HG02970 (cell line): ENCODE measurements at regions not wholly inside any gene's neighbourhood (a gene's known extent, or its start where the extent isn't known, plus 50 kb on each side); places are given as distances from the start of the nearest gene placed in this dataset.

Source experiments
- ATAC-seq: cut with Tn5 transposase; IDR thresholded peaks from one replicate; pipeline ENCODE4 v1.9.1; 2021; ENCODE audit warnings: mild to moderate bottlenecking, moderate library complexity, moderate number of reproducible peaks; ENCODE audit not compliant: unreplicated experiment, low FRiP score

DNA sequence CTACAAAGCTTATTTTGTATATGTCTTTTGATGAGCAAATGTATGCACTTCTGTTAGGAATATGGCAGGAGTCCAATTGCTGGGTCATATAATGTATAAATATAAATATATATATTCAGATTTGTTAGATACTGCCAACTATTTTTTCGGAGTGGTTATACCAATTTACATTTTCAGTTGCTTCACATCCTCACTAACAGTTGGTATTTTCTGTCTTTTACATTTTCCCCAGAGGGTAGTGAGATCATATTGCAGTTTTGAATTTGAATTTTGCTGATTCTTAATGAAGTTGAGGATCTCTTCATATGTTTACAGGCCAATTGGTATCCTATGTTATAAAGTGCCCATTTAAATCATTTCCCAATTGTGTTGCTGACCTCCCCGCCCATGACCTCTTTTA lies 139.0 kb upstream of the KCNMB2 start:
- no peak for ATAC-seq

DNA sequence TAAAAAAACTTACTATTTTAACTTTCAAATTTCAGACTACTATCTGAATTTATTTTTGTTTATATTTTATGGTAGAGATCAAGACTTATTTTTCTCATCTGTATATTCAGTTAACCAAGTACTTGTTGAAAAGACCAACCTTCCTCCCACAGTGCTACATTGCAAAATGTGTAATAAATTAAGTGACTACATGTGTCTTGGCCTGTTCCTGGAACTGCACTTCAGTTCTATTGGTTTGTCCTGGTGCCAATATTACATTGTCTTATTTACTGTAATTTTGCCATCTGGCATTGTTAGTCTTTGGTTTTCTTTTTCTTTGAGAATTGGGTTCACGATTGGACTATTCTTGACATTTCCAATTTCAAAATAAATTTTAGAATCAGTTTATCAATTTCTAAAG lies 138.4 kb upstream of the KCNMB2 start:
- no peak for ATAC-seq

DNA sequence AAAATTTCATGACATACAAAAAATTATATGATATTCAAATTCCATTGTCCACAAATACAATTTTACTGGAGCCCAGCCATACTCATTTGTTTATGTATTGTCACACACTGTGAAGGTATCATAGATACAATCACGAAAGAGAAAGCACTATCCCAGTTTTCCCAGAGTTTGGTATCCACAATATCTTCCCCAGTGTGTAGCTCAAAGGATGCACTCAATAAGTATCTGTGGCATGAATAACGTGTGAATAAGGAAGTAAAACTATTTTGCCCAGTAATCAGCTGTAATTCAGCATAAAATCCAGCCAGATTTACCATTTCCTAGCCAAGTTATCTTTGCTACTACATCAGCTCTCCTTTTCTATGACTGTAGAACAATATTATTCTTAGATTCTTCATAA lies 131.3 kb upstream of the KCNMB2 start:
- ATAC-seq, result no peak

DNA sequence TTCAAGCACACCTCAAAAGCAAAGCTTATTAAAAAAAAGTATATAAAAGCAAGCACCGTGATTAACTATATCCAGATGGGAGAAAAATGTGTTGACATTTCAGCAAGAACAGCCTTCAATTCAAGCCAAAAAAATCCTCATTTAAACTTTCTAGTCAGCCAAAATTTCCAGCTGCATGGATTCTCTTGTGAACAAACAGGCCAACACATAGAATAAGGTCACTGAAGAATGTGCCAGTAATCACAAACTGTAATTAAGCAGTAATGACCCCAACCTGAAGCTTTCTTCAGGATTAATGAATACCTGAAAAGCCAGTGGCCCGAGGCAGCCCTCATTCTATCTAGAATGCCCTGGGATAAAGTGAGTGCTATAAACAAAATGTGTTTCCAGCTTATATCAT lies 130.7 kb upstream of the KCNMB2 start:
- ATAC-seq, result no peak

DNA sequence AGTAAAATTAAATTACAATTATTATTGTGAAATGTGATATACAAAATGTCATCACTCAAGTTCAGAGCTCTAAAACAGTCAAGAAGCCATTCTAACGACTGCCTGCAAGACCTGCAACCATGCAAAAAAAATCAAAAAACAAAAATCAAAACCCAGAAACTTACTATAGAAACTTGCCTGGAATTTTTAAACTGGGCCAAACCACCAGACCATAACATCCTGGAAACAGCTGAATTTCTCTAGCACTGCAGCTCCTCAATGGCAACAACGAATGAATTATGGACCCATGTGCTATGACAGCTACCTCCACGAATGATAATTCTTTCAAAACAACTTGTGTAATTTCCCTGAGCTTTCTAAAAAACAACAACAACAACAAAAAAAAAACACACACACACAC lies 130.0 kb upstream of the KCNMB2 start:
- ATAC-seq, result no peak

DNA sequence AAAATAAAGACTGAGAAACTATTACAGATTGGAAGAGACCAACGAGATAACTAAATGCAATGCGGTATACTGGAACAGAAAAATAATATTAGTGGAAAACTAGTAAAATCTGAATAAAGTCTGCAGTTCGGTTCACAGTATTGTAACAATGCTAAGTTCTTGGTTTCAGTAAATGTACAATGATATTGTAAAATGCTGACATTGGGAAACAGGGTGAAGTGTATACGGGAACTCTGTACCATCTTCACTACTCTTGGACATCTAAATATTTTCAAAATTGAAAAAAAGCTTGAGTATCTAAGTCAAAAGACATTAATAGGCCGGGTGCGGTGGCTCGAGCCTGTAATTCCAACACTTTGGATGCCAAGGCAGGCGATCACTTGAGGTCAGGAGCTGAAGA lies 120.9 kb upstream of the KCNMB2 start:
- no peak for ATAC-seq

DNA sequence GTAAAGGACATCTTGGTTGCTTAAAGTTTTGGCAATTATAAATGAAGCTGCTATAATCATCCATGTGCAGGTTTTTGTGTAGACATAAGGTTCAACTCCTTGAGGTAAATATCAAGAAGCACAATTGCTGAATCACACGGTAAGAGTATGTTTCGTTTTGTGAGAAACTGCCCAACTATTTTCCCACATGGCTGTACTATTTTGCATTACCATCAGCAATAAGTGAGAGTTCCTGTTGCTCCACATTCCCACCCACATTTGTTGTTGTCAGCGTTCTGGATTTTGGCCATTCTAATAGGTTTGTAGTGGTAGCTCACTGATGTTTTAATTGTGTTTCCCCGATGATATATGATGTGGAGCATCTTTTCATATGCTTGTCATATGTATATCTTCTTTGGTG lies 118.5 kb upstream of the KCNMB2 start:
- no peak for ATAC-seq

DNA sequence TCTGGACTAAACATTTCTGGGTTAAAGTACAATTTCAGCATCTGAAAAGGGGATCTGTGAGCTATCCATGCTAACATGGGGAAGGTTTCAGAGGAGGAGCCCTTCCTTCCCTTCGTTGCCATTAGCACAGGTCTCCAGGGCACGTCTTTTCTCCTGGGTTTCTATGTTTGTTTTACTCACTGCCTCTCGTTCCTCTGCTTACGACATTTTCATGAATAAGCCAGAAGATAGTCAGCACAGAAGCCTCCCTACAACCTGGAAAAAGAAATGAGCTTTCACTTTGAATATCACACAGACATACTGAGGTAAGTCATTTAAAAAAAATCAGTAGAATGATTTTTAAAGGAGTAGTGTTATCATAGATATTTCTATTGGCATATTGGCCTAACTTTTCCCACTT lies 117.2 kb upstream of the KCNMB2 start:
- no peak for ATAC-seq

DNA sequence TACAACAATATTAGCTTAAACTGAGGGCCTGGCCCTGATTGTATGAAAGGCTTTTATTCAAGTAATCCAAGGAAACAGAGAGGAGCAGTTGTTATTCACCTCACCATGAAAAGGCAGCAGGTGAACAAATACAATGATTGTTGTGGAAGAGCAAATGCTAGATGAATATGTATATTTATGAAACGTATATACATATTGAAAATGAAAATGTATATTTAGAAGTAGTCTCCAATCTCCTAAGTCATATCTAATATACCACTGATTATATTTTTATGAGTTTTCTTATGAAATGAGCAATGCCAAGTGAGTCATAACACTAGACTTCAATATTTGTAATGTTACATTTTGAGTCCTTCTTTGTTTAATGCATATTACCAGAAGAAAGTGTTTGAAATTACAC lies 116.2 kb upstream of the KCNMB2 start:
- ATAC-seq, result no peak

DNA sequence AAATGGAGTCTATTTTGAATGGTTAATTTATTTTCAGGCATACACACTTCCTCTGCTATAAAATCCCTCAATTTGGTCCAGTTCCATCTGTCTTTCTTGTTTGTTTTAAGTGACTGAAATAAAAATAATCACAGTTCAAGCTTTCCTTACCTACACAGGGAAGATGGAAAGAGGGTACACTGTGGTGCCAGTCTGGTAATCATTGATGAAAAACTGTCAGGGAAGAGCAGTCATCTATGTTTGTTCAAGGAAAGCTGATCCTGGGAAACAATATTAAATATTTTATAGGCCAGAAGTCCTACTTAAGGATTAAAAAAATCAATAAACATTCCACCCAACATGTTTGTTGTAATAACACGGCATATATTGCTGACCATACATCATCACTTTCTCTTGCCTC lies 115.2 kb upstream of the KCNMB2 start:
- ATAC-seq, result no peak

DNA sequence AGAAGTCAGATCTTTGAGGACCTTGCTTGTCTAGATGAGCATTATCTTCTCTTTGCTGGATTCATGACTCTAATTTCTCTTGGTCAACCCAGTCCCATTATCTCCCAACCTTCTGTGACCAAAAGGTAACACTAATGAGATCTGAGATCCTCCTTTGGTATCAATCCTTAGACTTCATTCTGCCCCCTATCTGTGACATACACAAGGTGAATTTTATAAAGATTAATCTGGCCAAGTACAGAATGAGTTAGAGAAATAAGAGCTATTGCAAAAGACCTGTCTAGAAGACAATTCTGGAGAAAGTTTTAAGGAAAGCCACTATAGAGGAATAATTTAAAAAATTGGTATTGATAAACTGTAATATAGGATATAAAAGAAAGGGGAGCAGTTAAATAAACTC lies 113.8 kb upstream of the KCNMB2 start:
- no peak for ATAC-seq

DNA sequence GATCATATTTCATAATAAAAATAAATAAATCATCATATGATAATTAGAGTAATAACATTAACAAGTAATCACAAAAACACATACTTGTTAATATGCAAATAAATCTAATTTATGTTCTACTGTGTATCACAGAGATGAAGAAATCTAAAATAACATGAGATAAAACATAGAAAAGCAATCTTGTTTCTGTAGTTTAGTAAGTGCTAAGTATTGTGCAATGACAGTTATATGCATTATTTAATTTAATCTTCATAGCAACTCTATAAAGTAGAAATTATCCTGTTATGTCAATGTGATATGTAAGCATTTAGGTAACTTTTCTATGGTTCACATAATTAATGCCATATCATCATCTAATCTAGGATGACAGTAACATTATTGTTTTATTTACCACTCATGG lies 108.2 kb upstream of the KCNMB2 start:
- ATAC-seq, result no peak

DNA sequence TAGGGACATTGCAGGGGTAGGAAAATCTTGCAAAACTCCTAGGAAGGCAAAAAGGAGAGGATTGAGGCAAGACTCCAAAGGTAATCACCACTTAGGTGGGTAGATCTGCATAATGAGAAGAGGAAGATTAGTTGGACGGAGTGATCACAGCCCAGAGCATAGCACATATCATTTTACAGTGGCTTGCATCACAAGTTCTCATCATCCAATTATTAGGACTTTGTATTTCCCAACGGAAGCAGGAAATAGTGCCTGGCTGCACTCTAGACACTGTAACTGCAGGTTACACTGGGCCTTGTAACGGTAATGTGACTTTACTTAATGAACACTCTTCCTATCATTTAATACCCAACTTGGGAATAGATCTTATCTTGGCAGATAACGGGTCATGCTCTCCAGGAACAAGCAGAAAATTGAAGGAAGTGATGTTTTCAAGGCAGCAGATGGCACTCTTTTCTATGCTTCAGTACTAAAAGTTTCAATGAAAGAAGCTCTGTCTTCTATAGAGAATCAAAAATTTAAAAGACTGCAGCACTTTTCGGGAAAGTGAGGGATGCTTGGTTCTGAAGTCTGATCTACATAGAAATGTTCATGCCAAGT lies 101.9 kb upstream of the KCNMB2 start:
- ATAC-seq, result no peak

DNA sequence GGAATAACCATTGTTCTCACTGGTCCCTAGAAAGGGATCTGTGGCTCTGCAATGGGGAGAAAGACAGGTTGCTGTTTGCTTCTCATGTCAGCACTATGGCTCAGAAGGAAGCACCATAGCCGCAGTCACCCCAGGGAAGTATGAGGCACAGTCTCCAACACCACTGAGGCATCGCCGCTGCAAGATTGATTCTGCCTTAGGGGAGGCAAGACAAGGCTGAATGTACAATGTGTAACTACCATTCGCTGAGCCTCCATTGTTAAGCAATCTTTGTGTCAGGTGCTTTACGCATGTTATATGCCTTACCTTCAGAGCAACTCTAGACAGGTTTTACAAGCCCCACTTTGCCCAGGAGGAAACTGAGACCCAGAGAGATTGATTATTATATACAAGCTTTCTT lies 100.7 kb upstream of the KCNMB2 start:
- no peak for ATAC-seq

DNA sequence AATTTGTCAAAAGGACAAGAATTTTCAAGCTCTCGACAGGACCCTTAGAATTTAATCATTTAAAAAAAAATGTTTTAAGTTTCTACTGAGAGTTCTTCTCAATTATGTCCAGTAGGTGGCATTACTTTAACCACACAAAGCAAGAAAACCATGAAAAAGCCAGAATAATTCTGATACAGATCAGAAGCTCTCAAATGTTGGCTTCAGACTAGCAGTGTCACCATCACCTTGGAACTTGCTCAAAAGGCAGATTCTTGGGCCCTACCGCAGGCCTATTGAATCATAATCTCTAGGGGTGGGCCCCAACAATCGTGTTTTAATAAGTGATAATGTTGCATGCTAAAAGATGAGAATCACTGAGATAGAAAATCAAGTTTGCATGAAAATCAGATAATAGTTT lies 99.5 kb upstream of the KCNMB2 start:
- no peak for ATAC-seq

DNA sequence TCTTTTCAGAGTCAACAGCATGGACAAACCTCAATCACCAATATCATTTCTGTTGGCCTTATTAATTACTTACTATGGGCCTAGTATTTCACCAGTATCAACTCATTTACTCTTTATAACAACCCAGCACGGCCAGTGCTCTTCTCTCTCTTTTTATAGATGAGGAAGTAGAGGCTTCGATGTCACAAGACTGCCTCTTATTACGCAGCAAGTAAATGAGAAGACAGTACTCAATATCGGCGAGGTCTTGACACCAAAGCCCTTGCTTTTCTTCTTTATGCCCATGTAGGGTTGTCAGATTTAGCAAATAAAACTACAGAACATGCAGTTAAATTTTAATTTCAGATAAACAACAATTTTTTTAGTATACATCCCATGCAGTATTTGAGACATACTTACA lies 99.0 kb upstream of the KCNMB2 start:
- no peak for ATAC-seq

DNA sequence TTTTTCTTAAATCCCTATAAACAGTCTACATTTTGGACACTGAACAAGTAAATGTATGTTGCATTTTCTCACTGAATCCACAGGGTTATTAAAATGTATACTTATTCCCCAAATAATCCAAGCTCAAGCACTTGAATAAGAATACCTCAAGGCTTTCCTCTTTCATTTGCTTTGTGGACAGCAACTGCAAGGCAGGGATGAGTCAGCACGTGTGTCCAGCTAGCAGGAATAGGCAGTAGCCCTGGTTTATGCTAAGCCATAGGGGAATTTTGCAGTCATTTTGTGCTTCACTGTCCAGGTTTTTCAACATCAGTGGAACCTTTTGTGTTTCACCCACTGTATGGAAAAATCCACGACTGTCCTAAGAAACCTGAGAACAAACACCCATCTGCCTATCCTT lies 96.7 kb upstream of the KCNMB2 start:
- no peak for ATAC-seq

DNA sequence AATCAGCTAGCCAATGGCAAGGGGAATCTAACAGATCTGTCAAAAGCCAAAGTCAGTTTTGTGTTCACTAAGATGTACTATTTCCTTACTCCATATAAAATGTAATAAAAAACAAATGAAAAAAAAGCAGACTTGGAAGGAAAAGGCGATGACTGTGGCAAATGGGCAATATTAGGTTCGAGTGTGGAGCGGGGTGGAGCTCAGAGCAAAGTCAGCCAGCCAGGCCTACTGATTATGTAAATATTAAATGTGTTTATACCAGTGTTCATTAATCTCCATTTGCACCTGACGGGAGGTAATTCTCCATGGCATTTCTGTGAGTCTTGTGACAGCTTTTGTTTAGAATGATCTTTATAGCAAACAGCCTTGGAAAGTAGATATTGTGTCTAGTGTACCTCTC lies 96.2 kb upstream of the KCNMB2 start:
- no peak for ATAC-seq

DNA sequence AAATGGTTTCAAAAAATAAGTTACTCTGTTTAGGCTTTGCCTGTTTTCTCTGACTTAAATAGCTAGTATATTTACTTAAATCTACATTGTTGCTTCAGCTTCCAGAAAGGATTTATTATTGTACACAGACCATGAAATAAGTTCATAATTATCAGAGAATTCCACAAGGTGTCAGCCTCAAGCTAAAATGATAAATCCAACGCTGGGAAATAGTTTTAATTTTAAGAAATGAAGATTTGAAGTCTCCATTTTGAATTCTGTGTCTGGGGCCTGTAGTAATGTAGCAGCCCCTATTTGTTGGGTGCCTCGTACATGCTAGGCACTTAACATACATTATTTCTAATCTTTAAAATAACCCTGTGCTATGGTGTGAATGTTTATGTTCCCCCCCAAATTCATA lies 92.6 kb upstream of the KCNMB2 start:
- no peak for ATAC-seq

DNA sequence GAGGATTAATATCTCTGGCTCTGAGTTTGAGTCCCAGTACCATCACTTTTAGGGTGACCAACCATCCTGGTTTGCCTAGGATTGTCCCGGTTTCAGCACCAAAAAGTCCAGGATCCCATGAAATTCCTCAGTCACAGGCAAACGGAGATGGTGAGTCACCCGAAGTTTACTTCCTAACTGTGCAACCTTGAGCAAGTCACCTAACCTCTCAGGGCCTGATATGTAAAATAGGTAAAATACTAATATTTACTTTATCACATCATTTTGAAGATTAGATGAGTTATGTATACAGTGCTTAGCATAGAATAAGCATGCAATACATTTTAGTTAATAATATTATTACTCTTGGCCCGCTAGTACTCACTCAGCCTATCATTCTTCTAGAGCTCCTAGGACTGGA lies 91.1 kb upstream of the KCNMB2 start:
- no peak for ATAC-seq

DNA sequence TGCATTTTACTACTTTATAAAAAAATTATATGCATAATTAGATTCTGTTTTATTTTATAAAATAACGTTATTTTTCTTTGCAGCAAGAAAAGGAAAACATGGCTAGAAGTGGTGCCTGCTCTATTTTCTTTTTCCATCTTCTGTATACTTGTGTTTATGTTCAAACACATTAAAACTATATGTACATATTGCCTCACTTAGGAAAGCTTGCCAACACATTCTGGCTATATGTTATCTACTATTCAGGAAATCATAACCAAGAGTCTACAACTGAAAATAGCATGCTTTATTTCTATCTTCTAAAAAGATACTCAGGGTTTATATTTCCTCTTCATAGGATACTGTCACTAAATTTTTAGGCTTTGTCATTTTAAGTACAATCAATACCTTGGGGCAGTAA lies 90.2 kb upstream of the KCNMB2 start:
- no peak for ATAC-seq

DNA sequence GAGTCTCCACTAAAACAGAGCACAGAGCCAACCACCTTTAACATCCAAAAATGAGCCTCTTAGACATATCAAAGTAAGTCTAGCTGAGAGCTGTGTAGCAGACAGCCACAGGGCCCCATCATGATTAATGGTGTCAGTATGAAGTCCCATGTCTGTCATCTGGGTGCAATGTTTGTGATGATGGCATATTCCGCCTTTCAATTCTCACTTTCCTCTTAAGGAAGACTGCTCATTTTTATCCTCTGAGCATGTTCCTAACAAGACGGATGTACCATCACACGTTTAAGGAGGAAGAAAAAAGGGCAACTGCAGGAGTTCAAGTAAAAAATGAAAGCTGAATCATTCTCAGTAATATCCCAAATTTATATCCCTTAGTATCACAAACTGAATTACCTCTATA lies 85.8 kb upstream of the KCNMB2 start:
- ATAC-seq, result no peak

DNA sequence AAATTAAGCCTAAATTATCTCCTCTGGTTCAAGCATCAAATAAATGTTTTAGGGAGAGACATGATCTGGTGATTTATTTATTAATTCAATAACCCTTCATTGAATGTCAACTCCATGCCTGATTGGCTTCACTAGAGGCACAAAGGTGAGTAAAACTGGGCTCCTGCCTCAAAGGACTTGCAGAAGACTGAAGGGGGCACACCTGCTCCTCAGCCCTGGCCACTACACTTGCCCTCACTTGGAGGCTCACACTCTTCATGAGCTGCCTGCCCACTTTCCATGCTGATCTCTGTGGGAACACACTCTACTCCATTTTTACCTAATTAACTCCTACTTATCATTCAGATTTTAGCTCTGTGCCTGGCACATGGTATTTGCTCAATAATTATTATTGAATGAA lies 84.4 kb upstream of the KCNMB2 start:
- ATAC-seq, result no peak
